T1000 (cell line): ENCODE measurements at regions not wholly inside any gene's neighbourhood (a gene's known extent, or its start where the extent isn't known, plus 50 kb on each side); places are given as distances from the start of the nearest gene placed in this dataset.

Experiments
- DNase-seq: peaks from one replicate; lab custom pipeline; 2025; ENCODE audit warnings: mixed read lengths; lab: John Stamatoyannopoulos, UW

- DNase-seq, result no peak
Measured at GRCh38 chr10:123526356-123527064, 139.6 kb upstream of the GPR26 start.

DNA sequence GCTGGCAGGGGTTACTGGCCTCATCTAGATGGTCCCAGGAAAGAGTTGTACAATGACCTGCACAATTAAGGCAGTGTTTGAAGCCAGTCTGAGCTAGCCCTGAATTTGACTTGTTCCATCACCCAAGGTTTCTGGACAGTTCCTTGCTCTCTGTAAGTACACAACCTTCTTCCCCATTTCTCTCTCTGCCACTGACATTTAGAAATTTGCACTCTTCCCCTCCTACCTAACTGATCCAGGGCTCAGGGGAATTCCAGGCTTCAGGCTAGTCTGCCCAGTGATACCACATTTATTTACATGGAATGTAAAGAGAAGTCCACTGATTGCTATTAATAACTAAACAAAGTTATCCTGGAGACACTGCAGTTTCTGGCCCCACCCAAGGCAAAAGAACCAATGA, 139.0 kb upstream of the GPR26 start:
- no peak for DNase-seq

GRCh38 chr10:123529146-123529760, 136.9 kb upstream of the GPR26 start:
- DNase-seq, result no peak

DNA sequence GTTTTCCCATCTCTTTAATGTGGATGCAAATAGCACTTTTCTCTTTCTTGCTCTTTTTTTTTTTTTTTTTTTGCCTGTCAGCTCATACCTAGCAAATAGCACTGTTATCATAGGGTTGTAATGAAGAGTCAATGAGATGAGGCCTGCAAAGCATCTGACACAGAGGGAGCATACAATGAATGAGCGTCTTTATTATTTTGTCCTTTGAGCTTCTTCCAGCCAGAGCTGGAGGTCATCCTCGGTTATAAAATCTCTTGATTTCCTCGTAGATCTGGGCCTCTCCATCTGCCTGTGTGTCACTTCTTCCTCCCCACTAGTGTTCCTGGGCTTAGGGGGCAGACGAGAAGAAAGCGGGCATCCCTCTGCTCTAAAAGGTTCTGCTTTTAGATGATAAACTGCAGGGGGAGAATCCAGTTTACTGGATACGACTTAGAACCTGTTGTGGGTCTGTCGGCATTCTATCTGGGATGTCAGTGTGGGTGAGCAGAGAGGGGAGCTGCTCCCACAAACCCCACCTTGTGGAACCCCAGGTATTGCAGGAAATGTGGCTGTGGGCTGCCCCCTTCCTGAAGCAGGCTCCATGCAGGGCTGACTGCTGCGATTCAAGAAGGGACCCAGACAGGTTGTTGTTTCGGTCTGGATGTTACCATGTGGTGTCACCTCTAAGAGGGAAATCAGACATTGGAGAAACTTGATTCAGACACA, 135.8 kb upstream of the GPR26 start:
- no peak for DNase-seq

- DNase-seq, result no peak
Measured at GRCh38 chr10:123535386-123535785, 130.8 kb upstream of the GPR26 start.

- no peak for DNase-seq
Measured at GRCh38 chr10:123536176-123536845, 129.8 kb upstream of the GPR26 start.

- no peak for DNase-seq
Measured at GRCh38 chr10:123537188-123537961, 128.8 kb upstream of the GPR26 start.

DNA sequence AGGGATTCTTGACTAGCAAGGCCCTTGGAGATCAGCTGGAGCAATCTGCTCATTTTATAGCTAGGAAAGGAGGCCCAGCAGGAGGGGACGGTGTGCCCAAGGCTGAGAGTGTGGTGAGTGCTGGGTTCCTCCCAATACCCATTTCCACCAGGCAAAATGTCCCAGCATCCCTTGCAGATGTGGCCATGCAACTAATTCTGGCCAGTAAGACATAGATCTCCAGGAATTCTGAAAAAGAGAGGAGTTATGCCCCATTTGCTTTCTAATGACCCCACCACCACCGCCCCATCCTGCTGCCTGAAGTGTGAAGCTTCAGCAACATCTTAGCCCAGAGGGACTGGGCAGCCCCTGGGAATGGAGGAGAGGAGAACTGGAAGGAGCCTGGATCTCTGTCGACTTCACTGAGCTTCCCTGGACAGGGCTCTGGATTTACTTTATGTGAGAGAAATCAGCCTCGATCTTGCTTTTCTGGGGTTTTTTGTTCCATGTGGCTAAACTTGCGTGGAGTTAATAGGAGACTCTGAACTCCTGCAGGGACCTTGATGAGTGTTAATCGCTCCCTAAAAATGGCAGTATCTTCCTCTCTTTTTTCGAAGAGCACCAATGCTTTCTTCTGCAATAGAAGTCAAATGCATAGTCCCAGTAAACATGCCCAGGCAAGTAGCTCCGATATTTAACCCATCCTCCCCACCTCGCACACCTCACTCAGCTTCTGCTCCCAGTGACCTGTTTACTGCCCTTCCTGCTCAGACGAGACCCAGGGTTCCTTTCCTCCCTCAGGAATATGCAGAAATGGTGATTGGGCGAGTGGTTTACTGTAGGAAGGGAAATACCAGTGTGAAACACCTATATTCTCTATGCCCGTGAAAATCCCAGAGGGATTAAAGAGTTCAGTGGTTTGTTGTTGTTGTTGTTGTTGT, 127.5 kb upstream of the GPR26 start:
- DNase-seq, result no peak

DNA sequence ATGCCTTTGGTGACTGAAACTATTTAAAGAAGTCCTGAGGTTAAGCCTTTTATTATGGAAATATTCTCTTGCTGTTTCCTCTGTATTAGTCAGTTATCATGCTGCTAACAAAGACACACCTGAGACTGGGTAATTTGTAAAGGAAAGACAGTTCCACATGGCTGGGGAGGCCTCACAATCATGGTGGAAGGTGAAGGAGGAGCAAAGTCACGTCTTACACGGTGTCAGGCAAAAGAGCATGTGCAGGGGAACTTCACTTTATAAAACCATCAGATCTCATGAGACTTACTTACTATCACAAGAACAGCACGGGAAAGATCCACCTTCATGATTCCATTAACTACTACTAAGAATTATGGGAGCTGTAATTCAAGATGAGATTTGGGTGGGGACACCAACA, 121.2 kb upstream of the GPR26 start:
- DNase-seq, result no peak

DNA sequence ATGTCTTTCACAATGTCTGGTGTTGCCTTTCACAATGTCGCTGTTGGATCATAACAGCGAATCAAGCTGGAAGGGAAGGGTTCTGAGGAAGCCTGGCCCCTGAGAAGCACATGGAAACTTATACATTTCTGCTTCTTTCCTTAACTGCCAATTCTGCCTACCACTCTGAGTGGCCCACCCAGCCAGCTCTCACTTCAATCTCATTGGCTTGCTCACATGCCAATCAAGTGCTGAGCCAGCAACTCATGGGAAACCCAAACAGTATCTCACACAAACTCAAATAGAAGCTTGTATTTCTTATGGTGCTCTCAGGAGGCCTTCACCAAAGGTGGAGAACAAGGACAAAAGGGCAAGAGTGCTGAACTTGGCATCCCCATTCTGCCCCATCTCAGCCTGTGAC, 117.4 kb upstream of the GPR26 start:
- DNase-seq, result no peak

GRCh38 chr10:123549761-123550454, 116.2 kb upstream of the GPR26 start:
- no peak for DNase-seq

DNA sequence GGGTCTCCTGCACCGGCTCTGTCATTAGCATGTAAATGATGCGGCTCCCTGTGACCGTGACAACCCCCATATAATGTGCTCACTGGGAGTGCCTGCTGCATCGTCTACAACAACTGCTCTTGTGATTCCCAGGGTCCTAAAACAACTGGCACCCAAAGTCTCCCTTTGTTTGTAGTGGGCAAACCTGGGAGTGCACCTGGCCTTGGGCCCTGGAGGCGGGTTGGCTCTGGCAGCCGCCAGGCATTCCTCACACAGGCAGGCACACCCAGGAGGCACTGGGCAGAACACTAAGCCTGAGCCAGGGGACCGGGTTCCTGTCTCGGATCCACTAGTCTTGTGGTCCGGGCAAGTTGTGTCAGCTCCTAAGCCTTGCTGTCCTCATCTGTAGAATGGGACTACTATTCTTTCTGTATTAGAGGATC, 115.5 kb upstream of the GPR26 start:
- DNase-seq, result no peak

DNA sequence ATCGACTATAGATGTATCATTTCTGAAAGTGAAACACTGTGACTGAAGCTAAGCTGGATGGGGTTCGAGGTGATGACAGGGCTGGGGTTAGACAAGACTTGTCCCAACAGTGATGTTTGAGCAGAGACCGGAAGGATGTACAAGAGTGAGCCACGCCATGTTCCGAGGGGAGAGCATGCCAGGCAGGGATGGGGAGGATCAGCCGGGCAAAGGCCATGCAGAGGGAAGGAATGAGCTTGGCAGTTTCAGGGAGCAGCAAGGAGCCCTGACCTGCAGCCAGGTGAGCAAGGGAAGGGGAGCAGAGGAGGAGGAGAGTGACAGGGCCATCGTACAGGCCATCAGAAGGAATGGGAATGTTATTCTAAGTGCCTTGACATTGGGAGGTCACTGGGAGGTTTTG, 114.9 kb upstream of the GPR26 start:
- no peak for DNase-seq

- no peak for DNase-seq
Measured at GRCh38 chr10:123552760-123553554, 113.2 kb upstream of the GPR26 start.

DNA sequence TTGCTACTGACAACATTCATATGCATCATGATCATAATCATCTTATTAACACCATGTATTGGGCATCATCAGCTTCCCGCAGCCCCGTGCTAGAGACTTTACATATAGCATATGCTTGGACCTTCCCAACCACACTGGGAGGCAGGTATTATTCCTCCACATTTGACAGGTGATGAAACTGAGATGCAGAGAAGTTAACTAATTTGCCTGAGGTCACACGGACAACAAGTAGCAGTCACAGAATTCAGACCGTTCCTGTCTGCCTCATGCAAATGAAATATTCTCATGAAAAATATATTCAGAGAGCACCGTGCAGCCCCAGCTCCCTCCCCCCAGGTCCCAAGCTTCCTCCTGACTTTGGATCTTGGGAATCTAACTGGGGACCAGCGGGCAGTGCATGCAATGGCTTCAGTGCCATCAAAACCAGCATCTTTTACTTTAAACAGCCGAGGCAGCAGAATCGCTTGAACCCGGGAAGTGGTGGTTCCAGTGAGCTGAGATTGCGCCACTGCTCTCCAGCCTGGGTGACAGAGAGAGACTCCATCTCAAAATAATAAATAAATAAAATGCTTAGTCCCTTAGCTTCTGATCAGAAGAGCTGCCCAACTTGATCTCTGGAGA, 112.2 kb upstream of the GPR26 start:
- DNase-seq, result no peak

- no peak for DNase-seq
Measured at GRCh38 chr10:123554656-123555055, 111.5 kb upstream of the GPR26 start.

- no peak for DNase-seq
Measured at GRCh38 chr10:123555616-123556015, 110.5 kb upstream of the GPR26 start.

DNA sequence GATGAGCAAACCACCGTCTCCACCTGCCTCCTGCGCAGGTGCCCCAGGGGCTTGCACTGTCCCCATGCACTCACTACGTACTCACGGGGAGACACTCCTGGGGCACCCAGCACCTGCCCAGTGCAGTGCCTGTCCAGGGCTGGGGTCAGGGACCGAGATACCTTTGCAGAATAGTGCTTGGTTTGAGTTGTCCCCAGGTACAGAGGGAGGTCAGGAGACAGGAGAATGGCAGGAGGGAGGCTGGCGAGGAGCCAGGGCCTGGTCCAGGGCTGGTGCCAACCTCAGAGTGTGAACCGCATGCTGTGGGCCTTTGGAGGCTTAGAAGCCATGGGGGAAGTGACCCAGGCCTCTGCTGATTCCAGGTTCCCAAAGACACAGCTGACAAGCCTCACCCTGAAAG, 110.1 kb upstream of the GPR26 start:
- DNase-seq, result no peak

DNA sequence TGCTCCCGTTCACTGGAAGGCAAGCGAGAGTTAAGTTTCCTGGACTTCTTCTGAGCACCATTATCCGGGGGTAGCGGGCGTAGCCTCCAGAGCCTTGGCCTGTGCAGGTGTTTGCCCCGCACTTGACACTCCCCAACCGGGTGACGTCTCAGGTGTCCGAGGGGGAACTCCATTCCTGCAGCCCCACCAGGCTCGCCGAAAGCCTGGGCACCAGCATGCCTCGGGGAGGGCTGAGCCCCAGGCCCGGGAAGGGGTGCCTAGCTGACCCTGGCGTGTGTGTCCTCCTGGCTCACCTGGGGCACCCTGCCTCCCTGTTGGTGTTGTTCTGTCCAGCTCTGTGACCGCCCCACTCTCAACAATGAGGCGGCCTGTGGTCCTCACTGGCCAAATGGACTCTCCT, 109.4 kb upstream of the GPR26 start:
- no peak for DNase-seq
